Cardiac muscle cell (in vitro differentiated cells and primary cell): ENCODE measurements at regions not wholly inside any gene's neighbourhood (a gene's known extent, or its start where the extent isn't known, plus 50 kb on each side); places are given as distances from the start of the nearest gene placed in this dataset.

ENCODE experiments used
- DNase-seq, 2 donors: peaks; one replicate each; pipeline versions ENCODE4 v3.0.0 to v3.0.0-alpha.2; 2010 to 2017; ENCODE audit warnings: low read depth in 1 of 2, low spot score in 1 of 2
- H3K27ac ChIP-seq: fragments of 200-600 bp; sonication (generic); 2 replicates; pipeline ENCODE4 v1.5.1; 2016
- H3K27me3 ChIP-seq: fragments of 200-600 bp; sonication (generic); 2 replicates; pipeline ENCODE4 v1.6.0; 2016; ENCODE audit warnings: control low read depth
- H3K36me3 ChIP-seq: fragments of 200-600 bp; sonication (generic); 2 replicates; pipeline ENCODE4 v1.5.1; 2016; ENCODE audit warnings: control low read depth
- H3K4me1 ChIP-seq: fragments of 200-600 bp; sonication (generic); 2 replicates; pipeline ENCODE4 v1.8.1; 2017; ENCODE audit warnings: low read depth, mild to moderate bottlenecking, mixed run types
- H3K4me3 ChIP-seq: fragments of 200-600 bp; sonication (generic); 2 replicates; pipeline ENCODE4 v1.5.1; 2016; ENCODE audit warnings: mild to moderate bottlenecking
- H3K9me3 ChIP-seq: fragments of 200-600 bp; sonication (generic); 2 replicates; pipeline ENCODE4 v1.5.1; 2017; ENCODE audit warnings: low read depth, mild to moderate bottlenecking, control low read depth
- CTCF ChIP-seq: IDR thresholded peaks from 2 replicates; pipeline ENCODE4 v1.5.1; 2012; ENCODE audit warnings: low read depth, mild to moderate bottlenecking, low read length

GRCh38 chr13:20331419-20331818 is 99.3 kb upstream of the GJB6 start:
- Histone ChIP-seq H3K9me3 (no peaks in the 10 kb centered on the region), H3K4me1 (no peaks in the 10 kb centered on the region), H3K36me3 (no peaks in the 10 kb centered on the region), H3K4me3 (no peak overlapping the region), H3K27me3 (no peaks in the 10 kb centered on the region), H3K27ac (no peak overlapping the region)
- DNase-seq = no peak
- TF ChIP-seq CTCF = no peak

- no peak for TF ChIP-seq CTCF
- Histone ChIP-seq H3K4me1 (no peaks in the 10 kb centered on the region), H3K36me3 (no peaks in the 10 kb centered on the region), H3K4me3 (no peak overlapping the region), H3K27me3 (no peaks in the 10 kb centered on the region), H3K9me3 (no peaks in the 10 kb centered on the region), H3K27ac (no peak overlapping the region)
- DNase-seq = no peak
These were observed 94.7 kb upstream of the GJB6 start for GRCh38 chr13:20326809-20327208.

DNA sequence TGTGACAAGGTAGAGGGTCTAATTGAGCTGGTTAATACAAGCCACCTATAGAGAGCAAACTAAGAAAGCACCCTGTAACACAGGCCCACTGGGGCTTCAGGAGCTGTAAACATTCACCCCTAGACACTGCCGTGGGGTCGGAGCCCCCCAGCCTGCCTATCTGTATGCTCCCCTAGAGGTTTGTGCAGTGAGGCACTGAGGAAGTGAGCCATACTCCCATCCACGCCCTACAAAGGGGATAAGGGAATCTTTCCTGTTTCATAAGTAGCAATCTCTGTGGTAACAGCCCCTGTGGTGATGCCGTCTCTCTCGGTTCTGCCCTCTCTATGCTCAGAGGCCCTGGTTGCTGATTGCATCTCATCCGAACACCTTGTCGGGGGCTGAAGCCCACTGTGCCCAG is 94.2 kb upstream of the GJB6 start:
- Histone ChIP-seq H3K36me3 (no peaks in the 10 kb centered on the region), H3K4me3 (no peak overlapping the region), H3K27me3 (no peaks in the 10 kb centered on the region), H3K4me1 (no peaks in the 10 kb centered on the region), H3K9me3 (no peaks in the 10 kb centered on the region), H3K27ac (no peak overlapping the region)
- DNase-seq = no peak
- no peak for TF ChIP-seq CTCF

- H3K9me3 ChIP-seq = no peaks in the 10 kb centered on the region
- DNase-seq = no peak
- no peaks in the 10 kb centered on the region for H3K4me1 ChIP-seq
- H3K27ac ChIP-seq = no peak overlapping the region
- TF ChIP-seq CTCF = no peak
- no peaks in the 10 kb centered on the region for H3K36me3 ChIP-seq
- H3K4me3 ChIP-seq = no peak overlapping the region
- no peaks in the 10 kb centered on the region for H3K27me3 ChIP-seq
These were observed 88.8 kb upstream of the GJB6 start for GRCh38 chr13:20320885-20321284.

GRCh38 chr13:20313896-20314295 is 81.8 kb upstream of the GJB6 start:
- H3K27ac ChIP-seq = no peak overlapping the region
- no peaks in the 10 kb centered on the region for H3K9me3 ChIP-seq
- no peaks in the 10 kb centered on the region for H3K4me1 ChIP-seq
- H3K4me3 ChIP-seq = no peak overlapping the region
- no peaks in the 10 kb centered on the region for H3K27me3 ChIP-seq
- TF ChIP-seq CTCF = no peak
- H3K36me3 ChIP-seq = no peaks in the 10 kb centered on the region
- DNase-seq = no peak

GRCh38 chr13:20312292-20312691 is 80.2 kb upstream of the GJB6 start:
- DNase-seq = no peak
- Histone ChIP-seq H3K9me3 (no peaks in the 10 kb centered on the region), H3K4me3 (no peak overlapping the region), H3K36me3 (no peaks in the 10 kb centered on the region), H3K27me3 (no peaks in the 10 kb centered on the region), H3K4me1 (no peaks in the 10 kb centered on the region), H3K27ac (no peak overlapping the region)
- no peak for TF ChIP-seq CTCF
